ENCODE measurements at regions not wholly inside any gene's neighbourhood (a gene's known extent, or its start where the extent isn't known, plus 50 kb on each side); places are given as distances from the start of the nearest gene placed in this dataset.

- TF ChIP-seq CTCF (IDR thresholded peaks at IDR 0.05; ENCODE audit: low read length) (no peak), EZH2 (optimal IDR thresholded peaks at IDR 0.05; ENCODE audit: low read depth, low read length) (no peak)
Measured at GRCh38 chr9:32331240-32331639, 53.2 kb upstream of the ACO1 start.
